ENCODE measurements at regions not wholly inside any gene's neighbourhood (a gene's known extent, or its start where the extent isn't known, plus 50 kb on each side); places are given as distances from the start of the nearest gene placed in this dataset.
"Not testable (repeated sequence)": the region's sequence is repeated elsewhere in the genome, so short reads cannot be mapped to it uniquely, and the experiment has no call there.

- H3K27me3 ChIP-seq (ENCODE audit: low read depth, low read length): no peaks in the 10 kb centered on the region
- H3K9me3 ChIP-seq (ENCODE audit: control insufficient read depth in 1 of 2, low read length in 2 of 2): no peaks in the 10 kb centered on the region
- H3K36me3 ChIP-seq (ENCODE audit: control insufficient read depth in 1 of 2, insufficient read depth in 2 of 2, low read length in 2 of 2): no peaks in the 10 kb centered on the region
- H3K4me1 ChIP-seq (ENCODE audit: control insufficient read depth in 1 of 2, insufficient read depth in 2 of 2, low read length in 2 of 2): no peaks in the 10 kb centered on the region
- H3K4me3 ChIP-seq (ENCODE audit: low read depth in 1 of 2, low read length in 2 of 2): no peak overlapping the region
- no peak overlapping the region for H3K27ac ChIP-seq (ENCODE audit: low read length)
These were observed 153.4 kb downstream of the SOX1 start for GRCh38 chr13:112220296-112220875.

GRCh38 chr13:112220925-112221324 lies 154.0 kb downstream of the SOX1 start:
- Histone ChIP-seq H3K27me3 (ENCODE audit: low read depth, low read length) (no peaks in the 10 kb centered on the region), H3K9me3 (ENCODE audit: control insufficient read depth in 1 of 2, low read length in 2 of 2) (no peaks in the 10 kb centered on the region), H3K4me1 (ENCODE audit: control insufficient read depth in 1 of 2, insufficient read depth in 2 of 2, low read length in 2 of 2) (no peaks in the 10 kb centered on the region), H3K4me3 (ENCODE audit: low read depth in 1 of 2, low read length in 2 of 2) (no peak overlapping the region), H3K36me3 (ENCODE audit: control insufficient read depth in 1 of 2, insufficient read depth in 2 of 2, low read length in 2 of 2) (no peaks in the 10 kb centered on the region), H3K27ac (ENCODE audit: low read length) (no peak overlapping the region)

GRCh38 chr13:112222971-112223370 lies 153.2 kb upstream of the SPACA7 start:
- Histone ChIP-seq H3K4me1 (ENCODE audit: control insufficient read depth in 1 of 2, insufficient read depth in 2 of 2, low read length in 2 of 2) (no peaks in the 10 kb centered on the region), H3K36me3 (ENCODE audit: control insufficient read depth in 1 of 2, insufficient read depth in 2 of 2, low read length in 2 of 2) (no peaks in the 10 kb centered on the region), H3K27me3 (ENCODE audit: low read depth, low read length) (no peaks in the 10 kb centered on the region), H3K4me3 (ENCODE audit: low read depth in 1 of 2, low read length in 2 of 2) (no peak overlapping the region), H3K9me3 (ENCODE audit: control insufficient read depth in 1 of 2, low read length in 2 of 2) (no peaks in the 10 kb centered on the region), H3K27ac (ENCODE audit: low read length) (no peak overlapping the region)

- H3K36me3 ChIP-seq (ENCODE audit: control insufficient read depth in 1 of 2, insufficient read depth in 2 of 2, low read length in 2 of 2); H3K27ac ChIP-seq (ENCODE audit: low read length); H3K4me3 ChIP-seq (ENCODE audit: low read depth in 1 of 2, low read length in 2 of 2); H3K9me3 ChIP-seq (ENCODE audit: control insufficient read depth in 1 of 2, low read length in 2 of 2); H3K4me1 ChIP-seq (ENCODE audit: control insufficient read depth in 1 of 2, insufficient read depth in 2 of 2, low read length in 2 of 2); H3K27me3 ChIP-seq (ENCODE audit: low read depth, low read length): not testable (repeated sequence)
These were observed 152.2 kb upstream of the SPACA7 start for GRCh38 chr13:112223929-112224328.

- no peaks in the 10 kb centered on the region for H3K4me1 ChIP-seq (ENCODE audit: control insufficient read depth in 1 of 2, insufficient read depth in 2 of 2, low read length in 2 of 2)
- no peaks in the 10 kb centered on the region for H3K9me3 ChIP-seq (ENCODE audit: control insufficient read depth in 1 of 2, low read length in 2 of 2)
- H3K27ac ChIP-seq (ENCODE audit: low read length): no peak overlapping the region
- no peak overlapping the region for H3K4me3 ChIP-seq (ENCODE audit: low read depth in 1 of 2, low read length in 2 of 2)
- H3K27me3 ChIP-seq (ENCODE audit: low read depth, low read length): no peaks in the 10 kb centered on the region
- H3K36me3 ChIP-seq (ENCODE audit: control insufficient read depth in 1 of 2, insufficient read depth in 2 of 2, low read length in 2 of 2): no peaks in the 10 kb centered on the region
These were observed 150.6 kb upstream of the SPACA7 start for GRCh38 chr13:112225429-112226090.

GRCh38 chr13:112226320-112227002 lies 149.7 kb upstream of the SPACA7 start:
- no peaks in the 10 kb centered on the region for H3K4me1 ChIP-seq (ENCODE audit: control insufficient read depth in 1 of 2, insufficient read depth in 2 of 2, low read length in 2 of 2)
- no peak overlapping the region for H3K4me3 ChIP-seq (ENCODE audit: low read depth in 1 of 2, low read length in 2 of 2)
- H3K9me3 ChIP-seq (ENCODE audit: control insufficient read depth in 1 of 2, low read length in 2 of 2): no peaks in the 10 kb centered on the region
- H3K27ac ChIP-seq (ENCODE audit: low read length): no peak overlapping the region
- H3K36me3 ChIP-seq (ENCODE audit: control insufficient read depth in 1 of 2, insufficient read depth in 2 of 2, low read length in 2 of 2): no peaks in the 10 kb centered on the region
- no peaks in the 10 kb centered on the region for H3K27me3 ChIP-seq (ENCODE audit: low read depth, low read length)

GRCh38 chr13:112227031-112227430 lies 149.1 kb upstream of the SPACA7 start:
- no peak overlapping the region for H3K27ac ChIP-seq (ENCODE audit: low read length)
- no peak overlapping the region for H3K4me3 ChIP-seq (ENCODE audit: low read depth in 1 of 2, low read length in 2 of 2)
- H3K9me3 ChIP-seq (ENCODE audit: control insufficient read depth in 1 of 2, low read length in 2 of 2): no peaks in the 10 kb centered on the region
- H3K4me1 ChIP-seq (ENCODE audit: control insufficient read depth in 1 of 2, insufficient read depth in 2 of 2, low read length in 2 of 2): no peaks in the 10 kb centered on the region
- no peaks in the 10 kb centered on the region for H3K27me3 ChIP-seq (ENCODE audit: low read depth, low read length)
- H3K36me3 ChIP-seq (ENCODE audit: control insufficient read depth in 1 of 2, insufficient read depth in 2 of 2, low read length in 2 of 2): no peaks in the 10 kb centered on the region

DNA sequence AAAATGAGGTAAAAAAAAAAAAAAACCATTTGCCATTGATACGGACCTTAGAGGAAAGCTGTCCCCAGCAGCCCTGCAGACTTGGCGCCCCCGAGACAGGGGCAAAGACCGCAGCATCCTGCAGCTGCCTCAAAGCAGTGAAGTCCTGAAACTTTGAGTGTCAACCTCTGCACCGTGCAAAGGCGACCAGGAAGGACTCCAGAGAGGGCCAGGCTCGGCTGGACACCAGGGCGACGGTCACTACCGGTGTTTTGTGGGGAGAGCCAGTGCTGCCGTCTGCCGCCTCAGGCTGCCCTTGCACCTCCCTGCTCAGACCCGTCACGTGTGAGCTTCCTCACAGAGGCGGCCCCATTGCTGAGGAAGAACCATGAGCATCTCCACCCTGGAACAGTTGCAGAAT lies 146.7 kb upstream of the SPACA7 start:
- H3K4me3 ChIP-seq (ENCODE audit: low read depth in 1 of 2, low read length in 2 of 2): no peak overlapping the region
- no peak overlapping the region for H3K27ac ChIP-seq (ENCODE audit: low read length)
- H3K9me3 ChIP-seq (ENCODE audit: control insufficient read depth in 1 of 2, low read length in 2 of 2): no peaks in the 10 kb centered on the region
- H3K4me1 ChIP-seq (ENCODE audit: control insufficient read depth in 1 of 2, insufficient read depth in 2 of 2, low read length in 2 of 2): no peaks in the 10 kb centered on the region
- H3K36me3 ChIP-seq (ENCODE audit: control insufficient read depth in 1 of 2, insufficient read depth in 2 of 2, low read length in 2 of 2): no peaks in the 10 kb centered on the region
- no peaks in the 10 kb centered on the region for H3K27me3 ChIP-seq (ENCODE audit: low read depth, low read length)

DNA sequence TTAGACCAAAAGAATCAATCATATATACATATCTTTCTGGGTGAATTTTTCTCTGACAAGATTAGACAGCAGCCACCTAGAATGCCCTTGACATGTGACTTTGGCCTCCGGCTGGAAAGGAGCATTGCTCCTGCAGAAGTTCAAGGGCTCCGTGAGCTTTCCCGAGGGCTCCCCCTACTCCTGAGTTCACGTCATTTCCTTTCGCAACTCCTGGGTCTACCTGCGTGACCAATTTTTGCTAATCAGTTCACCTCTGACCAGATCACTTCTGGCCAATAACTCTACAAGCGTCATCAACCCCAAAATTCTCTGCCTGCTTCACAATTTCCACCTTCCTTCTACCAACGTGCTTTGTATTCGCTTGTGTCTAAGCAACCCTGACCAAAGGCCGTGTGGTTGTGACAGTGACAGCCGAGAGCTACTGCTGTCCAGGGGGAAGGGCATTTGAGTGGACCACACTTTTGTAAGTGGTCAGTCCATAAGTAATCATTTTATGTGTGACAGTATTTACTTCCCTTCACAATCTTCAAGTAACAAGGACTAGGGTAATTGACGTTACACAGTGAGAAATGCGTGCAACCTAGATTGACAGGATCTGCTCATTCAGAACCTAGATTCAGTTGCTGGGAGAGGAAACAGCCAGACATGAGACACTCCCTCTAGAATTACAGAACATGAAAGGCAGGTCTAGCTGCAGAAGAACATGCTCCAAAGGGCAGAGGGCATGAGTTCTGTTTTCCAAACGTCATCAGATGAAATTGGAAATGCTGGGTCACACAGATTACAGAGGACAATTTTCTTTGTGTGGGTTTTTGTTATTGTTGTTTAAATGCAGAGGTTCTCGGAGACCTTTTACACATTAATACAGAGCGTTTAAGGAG lies 145.9 kb upstream of the SPACA7 start:
- Histone ChIP-seq H3K27ac (ENCODE audit: low read length) (no peak overlapping the region), H3K4me1 (ENCODE audit: control insufficient read depth in 1 of 2, insufficient read depth in 2 of 2, low read length in 2 of 2) (no peaks in the 10 kb centered on the region), H3K4me3 (ENCODE audit: low read depth in 1 of 2, low read length in 2 of 2) (no peak overlapping the region), H3K27me3 (ENCODE audit: low read depth, low read length) (no peaks in the 10 kb centered on the region), H3K9me3 (ENCODE audit: control insufficient read depth in 1 of 2, low read length in 2 of 2) (no peaks in the 10 kb centered on the region), H3K36me3 (ENCODE audit: control insufficient read depth in 1 of 2, insufficient read depth in 2 of 2, low read length in 2 of 2) (no peaks in the 10 kb centered on the region)

DNA sequence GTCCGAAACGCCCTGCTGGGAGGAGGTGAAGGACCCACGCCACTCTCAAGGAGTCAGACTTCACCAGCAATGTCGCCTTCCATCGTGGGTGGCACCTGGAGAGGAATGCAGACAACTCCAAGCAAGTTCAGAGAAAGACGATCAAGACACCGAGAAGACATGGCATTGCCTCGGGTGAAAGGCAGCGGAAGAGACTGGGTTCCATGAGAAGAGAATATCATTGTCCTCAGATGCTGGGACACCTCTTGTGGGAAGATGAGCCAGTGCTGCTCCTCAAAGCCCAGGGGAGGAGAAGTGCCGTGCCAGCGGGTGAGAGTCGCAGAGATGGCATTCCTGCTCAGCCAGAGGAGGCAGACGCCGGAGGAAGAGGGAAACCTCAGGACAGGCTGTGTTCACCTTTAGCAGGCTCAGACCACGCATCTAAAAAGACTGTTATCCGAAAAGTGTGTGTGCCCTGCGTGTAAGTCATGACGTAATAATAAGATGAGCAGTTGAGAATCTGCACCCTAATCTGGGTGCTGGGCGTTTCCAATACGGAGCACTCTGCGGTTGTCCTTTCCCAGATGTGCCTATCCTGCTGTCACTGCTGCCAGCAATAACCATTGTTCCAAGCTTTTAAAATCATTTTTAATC lies 144.6 kb upstream of the SPACA7 start:
- Histone ChIP-seq H3K9me3 (ENCODE audit: control insufficient read depth in 1 of 2, low read length in 2 of 2) (peaks cover 0 to 1% of the 10 kb centered on the region in 2 donors), H3K36me3 (ENCODE audit: control insufficient read depth in 1 of 2, insufficient read depth in 2 of 2, low read length in 2 of 2) (no peaks in the 10 kb centered on the region), H3K27ac (ENCODE audit: low read length) (no peak overlapping the region), H3K27me3 (ENCODE audit: low read depth, low read length) (no peaks in the 10 kb centered on the region), H3K4me1 (ENCODE audit: control insufficient read depth in 1 of 2, insufficient read depth in 2 of 2, low read length in 2 of 2) (no peaks in the 10 kb centered on the region), H3K4me3 (ENCODE audit: low read depth in 1 of 2, low read length in 2 of 2) (no peak overlapping the region)

GRCh38 chr13:112233256-112233655 lies 142.9 kb upstream of the SPACA7 start:
- Histone ChIP-seq H3K27me3 (ENCODE audit: low read depth, low read length) (no peaks in the 10 kb centered on the region), H3K27ac (ENCODE audit: low read length) (no peak overlapping the region), H3K4me1 (ENCODE audit: control insufficient read depth in 1 of 2, insufficient read depth in 2 of 2, low read length in 2 of 2) (no peaks in the 10 kb centered on the region), H3K9me3 (ENCODE audit: control insufficient read depth in 1 of 2, low read length in 2 of 2) (peaks cover 0 to 4% of the 10 kb centered on the region in 2 donors), H3K36me3 (ENCODE audit: control insufficient read depth in 1 of 2, insufficient read depth in 2 of 2, low read length in 2 of 2) (no peaks in the 10 kb centered on the region), H3K4me3 (ENCODE audit: low read depth in 1 of 2, low read length in 2 of 2) (no peak overlapping the region)

All from muscle layer of duodenum (tissue), 2 donors.